Type B pancreatic cell (in vitro differentiated cells): ENCODE measurements at regions not wholly inside any gene's neighbourhood (a gene's known extent, or its start where the extent isn't known, plus 50 kb on each side); places are given as distances from the start of the nearest gene placed in this dataset.

ENCODE experiments used
- DNase-seq: peaks from one replicate; pipeline ENCODE4 v3.0.0; 2021; ENCODE audit warnings: mixed read lengths; ENCODE audit not compliant: unreplicated experiment; ENCODE audit errors: extremely low spot score
- H3K27ac Mint-ChIP-seq: 2 replicates; pipeline ENCODE4 v1.8.0; 2021; ENCODE audit warnings: mild to moderate bottlenecking, mixed read lengths
- H3K27me3 Mint-ChIP-seq: 2 replicates; pipeline ENCODE4 v1.8.0; 2021; ENCODE audit warnings: mixed read lengths
- H3K36me3 Mint-ChIP-seq: 2 replicates; pipeline ENCODE4 v1.8.0; 2021; ENCODE audit warnings: mixed read lengths
- H3K4me1 Mint-ChIP-seq: one replicate; pipeline ENCODE4 v1.8.0; 2021; ENCODE audit warnings: mixed read lengths; ENCODE audit not compliant: unreplicated experiment
- H3K4me3 Mint-ChIP-seq: 2 replicates; pipeline ENCODE4 v1.8.0; 2021; ENCODE audit warnings: mild to moderate bottlenecking, mixed read lengths
- H3K9me3 Mint-ChIP-seq: 2 replicates; pipeline ENCODE4 v1.8.0; 2021; ENCODE audit warnings: mixed read lengths
- CTCF ChIP-seq: fragments of 200-600 bp; sonication (generic); conservative IDR thresholded peaks from 2 replicates; pipeline ENCODE4 v1.5.0; 2021; ENCODE audit warnings: antibody characterized with exemption, mild to moderate bottlenecking

GRCh38 chr10:120755771-120756170, 95.4 kb upstream of the WDR11 start:
- Mint-ChIP-seq H3K27me3 (peaks cover 11% of the 10 kb centered on the region), H3K9me3 (no peaks in the 10 kb centered on the region), H3K4me1 (no peaks in the 10 kb centered on the region)

GRCh38 chr10:120760253-120760652, 90.9 kb upstream of the WDR11 start:
- Mint-ChIP-seq H3K9me3 (no peaks in the 10 kb centered on the region), H3K27me3 (peaks cover 11% of the 10 kb centered on the region), H3K4me3 (no peak overlapping the region), H3K36me3 (no peaks in the 10 kb centered on the region), H3K27ac (no peak overlapping the region), H3K4me1 (no peaks in the 10 kb centered on the region)
- TF ChIP-seq CTCF, result no peak
- DNase-seq, result no peak

More at GRCh38 chr10:120755771-120756170, 95.4 kb upstream of the WDR11 start:
- H3K36me3 Mint-ChIP-seq, result no peaks in the 10 kb centered on the region
- no peak for DNase-seq
- no peak for TF ChIP-seq CTCF
- H3K27ac Mint-ChIP-seq, result no peak overlapping the region
- no peak overlapping the region for H3K4me3 Mint-ChIP-seq

DNA sequence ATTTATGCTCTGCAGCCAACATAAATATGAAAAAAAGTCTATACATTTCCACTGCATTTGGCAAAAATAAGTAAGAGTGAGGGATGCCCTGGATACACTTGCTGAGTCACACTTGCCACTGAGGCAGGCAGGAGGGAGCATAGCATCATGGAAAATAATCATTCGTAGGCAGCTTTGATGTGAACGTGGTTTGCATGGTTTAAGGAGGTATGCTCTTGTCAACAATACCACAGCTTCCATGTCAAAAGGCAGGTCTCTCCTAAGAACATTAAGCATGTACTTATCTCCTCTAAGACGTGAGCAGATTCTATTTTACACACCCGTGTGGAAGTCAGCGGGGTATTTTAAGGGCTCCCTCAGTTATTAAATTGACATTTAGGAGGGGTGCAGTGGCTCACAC, 89.2 kb upstream of the WDR11 start:
- no peak overlapping the region for H3K4me3 Mint-ChIP-seq
- H3K27me3 Mint-ChIP-seq, result peaks cover 11% of the 10 kb centered on the region
- H3K36me3 Mint-ChIP-seq, result no peaks in the 10 kb centered on the region
- TF ChIP-seq CTCF, result no peak
- no peak overlapping the region for H3K27ac Mint-ChIP-seq
- no peaks in the 10 kb centered on the region for H3K9me3 Mint-ChIP-seq
- H3K4me1 Mint-ChIP-seq, result no peaks in the 10 kb centered on the region
- DNase-seq, result no peak

- no peaks in the 10 kb centered on the region for H3K27me3 Mint-ChIP-seq
- no peaks in the 10 kb centered on the region for H3K9me3 Mint-ChIP-seq
- no peak overlapping the region for H3K27ac Mint-ChIP-seq
- TF ChIP-seq CTCF, result no peak
- no peak overlapping the region for H3K4me3 Mint-ChIP-seq
- no peaks in the 10 kb centered on the region for H3K36me3 Mint-ChIP-seq
- no peak for DNase-seq
- no peaks in the 10 kb centered on the region for H3K4me1 Mint-ChIP-seq
These were observed 85.8 kb upstream of the WDR11 start for GRCh38 chr10:120765226-120765803.

DNA sequence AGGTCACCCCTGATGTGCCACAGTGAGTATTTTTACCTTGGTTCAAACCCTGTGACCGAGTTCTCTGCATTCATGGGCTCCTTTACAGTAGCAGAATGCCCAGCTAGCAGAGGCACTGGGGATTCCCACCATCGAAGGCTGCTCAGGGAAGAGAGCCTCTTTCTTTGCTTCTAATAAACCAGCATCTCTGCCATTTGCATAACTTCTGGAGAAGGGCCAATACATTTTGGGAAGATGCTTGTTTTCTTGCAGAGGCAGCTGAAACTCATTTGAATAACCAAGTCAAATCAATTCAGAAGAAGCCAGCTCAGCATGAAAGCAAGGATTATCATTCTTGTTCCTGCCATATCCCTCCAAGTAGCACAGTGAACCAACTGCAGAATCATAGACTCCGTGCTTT, 82.9 kb upstream of the WDR11 start:
- TF ChIP-seq CTCF, result no peak
- no peaks in the 10 kb centered on the region for H3K36me3 Mint-ChIP-seq
- no peak overlapping the region for H3K4me3 Mint-ChIP-seq
- no peaks in the 10 kb centered on the region for H3K9me3 Mint-ChIP-seq
- no peaks in the 10 kb centered on the region for H3K4me1 Mint-ChIP-seq
- peaks cover 11% of the 10 kb centered on the region for H3K27me3 Mint-ChIP-seq
- DNase-seq, result no peak
- no peak overlapping the region for H3K27ac Mint-ChIP-seq

- H3K9me3 Mint-ChIP-seq, result no peaks in the 10 kb centered on the region
These were observed 80.7 kb upstream of the WDR11 start for GRCh38 chr10:120770496-120770895.

More at GRCh38 chr10:120770496-120770895, 80.7 kb upstream of the WDR11 start:
- DNase-seq, result no peak
- TF ChIP-seq CTCF, result no peak
- Mint-ChIP-seq H3K27me3 (peaks cover 18% of the 10 kb centered on the region), H3K4me3 (no peak overlapping the region), H3K27ac (no peak overlapping the region), H3K36me3 (no peaks in the 10 kb centered on the region), H3K4me1 (no peaks in the 10 kb centered on the region)
